Fibroblast of skin of right quadriceps (primary cell): ENCODE measurements at regions not wholly inside any gene's neighbourhood (a gene's known extent, or its start where the extent isn't known, plus 50 kb on each side); places are given as distances from the start of the nearest gene placed in this dataset.
"Not testable (repeated sequence)": the region's sequence is repeated elsewhere in the genome, so short reads cannot be mapped to it uniquely, and the experiment has no call there.

Experiments used
- DNase-seq: peaks from one replicate; pipeline ENCODE4 v3.0.0-alpha.2; 2013

DNA sequence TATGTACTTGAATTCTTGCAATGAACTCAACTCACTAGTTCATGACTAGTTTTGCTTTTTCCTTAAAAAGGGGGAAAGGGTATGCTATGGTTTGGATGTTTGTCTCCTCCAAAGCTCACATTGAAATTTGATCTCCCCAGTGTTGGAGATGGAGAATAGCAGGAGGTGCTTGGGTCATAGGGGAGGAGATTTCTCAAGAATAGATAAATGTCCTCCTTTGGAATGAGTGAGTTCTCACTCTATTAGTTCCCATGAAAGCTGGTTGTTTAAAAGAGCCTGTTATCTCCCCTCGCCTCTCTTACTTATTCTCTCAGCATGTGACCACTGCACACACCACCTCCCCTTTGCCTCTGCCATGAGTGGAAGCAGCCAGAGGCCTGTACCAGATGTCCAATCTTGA lies 109.4 kb upstream of the INTU start:
- no peak for DNase-seq

GRCh38 chr4:127525608-127526007 lies 107.1 kb upstream of the INTU start:
- DNase-seq, result no peak

GRCh38 chr4:127528302-127528701 lies 104.5 kb upstream of the INTU start:
- no peak for DNase-seq

- not testable (repeated sequence) for DNase-seq
Measured at GRCh38 chr4:127529879-127530278, 102.9 kb upstream of the INTU start.

DNA sequence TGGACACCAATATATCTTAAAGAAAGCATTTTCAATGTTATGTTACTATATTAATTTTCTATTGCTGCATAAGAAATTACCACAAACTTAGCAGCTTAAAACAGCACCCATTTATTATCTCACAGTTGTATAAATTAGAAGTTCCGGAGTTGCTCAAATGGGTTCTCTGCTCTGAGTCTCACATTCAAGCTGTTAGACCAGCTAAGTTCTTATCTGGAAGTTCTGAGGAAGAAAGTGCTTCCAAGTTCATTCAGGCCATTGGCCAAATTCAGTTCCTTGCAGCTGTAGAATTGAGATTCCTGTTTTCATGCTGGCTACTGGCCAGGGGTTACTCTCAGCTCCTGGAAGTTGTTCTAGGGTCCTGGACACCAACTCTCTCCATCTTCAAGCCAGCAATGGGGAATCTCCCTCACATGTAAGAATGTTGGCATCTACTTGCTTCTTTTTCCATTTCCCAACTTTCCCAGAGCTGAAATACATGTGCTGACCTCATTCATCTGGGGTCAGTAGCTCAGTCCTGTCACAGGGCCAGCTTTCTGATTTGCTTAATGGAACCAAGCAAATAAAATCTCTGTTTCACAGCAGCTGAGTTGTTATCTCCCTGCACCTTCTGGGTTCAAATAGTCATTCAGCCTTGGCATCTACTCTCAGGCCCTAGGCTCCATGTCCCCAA lies 99.6 kb upstream of the INTU start:
- no peak for DNase-seq

DNA sequence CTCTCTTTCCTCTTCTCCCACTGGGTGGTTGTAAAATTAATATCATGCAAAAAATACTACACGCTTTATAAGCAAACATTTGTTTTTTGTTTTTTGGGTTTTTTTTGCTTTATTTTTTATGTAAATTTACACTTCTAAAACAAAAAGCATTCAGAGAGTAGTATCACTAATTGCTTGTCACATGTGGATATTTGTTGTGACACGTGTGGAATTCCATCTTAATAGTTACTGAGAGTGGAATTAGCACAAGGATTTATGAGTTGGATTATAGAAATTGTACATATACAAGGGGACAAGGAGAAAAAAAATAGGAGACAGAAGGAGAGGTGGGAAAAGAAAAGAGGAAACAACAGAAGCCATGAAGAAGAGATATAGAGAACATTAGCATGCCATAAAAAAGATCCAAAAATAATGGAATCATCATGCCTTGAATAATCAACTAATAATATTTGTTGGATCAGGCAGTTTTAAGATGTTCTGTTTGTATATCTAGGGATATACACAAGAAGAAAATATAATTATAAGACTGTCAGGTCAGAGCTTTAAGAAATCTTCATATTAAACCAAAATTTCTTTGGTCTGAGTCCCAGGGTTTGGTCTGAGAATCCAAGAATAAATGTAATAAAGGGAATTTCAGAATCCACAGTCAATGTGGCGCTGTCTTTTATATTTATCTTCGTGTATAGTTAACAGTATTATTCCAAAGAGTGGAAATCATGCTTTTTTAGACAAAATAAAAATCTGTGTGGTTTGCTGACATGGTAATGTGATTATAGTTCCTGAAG lies 98.5 kb upstream of the INTU start:
- DNase-seq, result no peak

DNA sequence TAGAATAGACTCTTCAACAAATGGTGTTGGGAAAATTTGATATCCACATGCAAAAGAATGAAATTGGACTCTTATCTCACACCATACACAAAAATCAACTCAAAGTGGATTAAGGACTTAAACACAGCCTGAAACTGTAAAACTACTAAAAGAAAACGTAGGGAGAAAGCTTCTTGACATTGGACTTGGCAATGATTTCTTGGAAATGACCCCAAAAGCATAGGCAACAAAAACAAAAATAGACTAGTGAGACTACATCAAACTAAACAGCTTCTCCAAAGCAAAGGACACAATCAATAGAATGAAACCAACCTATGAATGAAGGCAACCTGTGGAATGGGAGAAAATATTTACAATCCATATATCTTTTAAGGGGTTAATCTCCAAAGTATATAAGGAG lies 94.7 kb upstream of the INTU start:
- no peak for DNase-seq

DNA sequence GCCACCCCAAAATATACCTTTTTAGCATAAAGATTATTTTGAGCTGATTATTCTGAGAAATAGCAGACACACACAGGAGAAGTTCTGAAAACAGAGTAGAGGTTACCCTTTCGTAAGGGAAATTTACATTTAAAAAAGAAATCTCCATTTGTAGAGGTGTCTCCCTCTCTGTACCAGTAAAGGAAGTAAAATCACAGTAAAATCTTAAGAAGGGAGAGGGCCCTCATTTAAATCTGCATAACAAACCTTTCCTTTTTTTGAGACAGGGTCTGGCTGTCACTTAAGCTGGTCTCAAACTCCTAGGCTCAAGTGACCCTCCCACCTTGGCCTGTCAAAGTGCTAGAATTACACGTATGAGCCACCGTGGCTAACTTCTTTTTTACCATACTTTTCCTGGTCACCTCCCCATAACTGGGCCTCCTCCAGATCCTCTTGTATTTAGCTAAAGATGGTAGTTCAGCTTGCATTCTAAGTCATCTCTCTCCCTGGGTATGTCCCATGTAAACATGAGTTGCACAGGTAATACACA lies 92.2 kb upstream of the INTU start:
- no peak for DNase-seq

DNA sequence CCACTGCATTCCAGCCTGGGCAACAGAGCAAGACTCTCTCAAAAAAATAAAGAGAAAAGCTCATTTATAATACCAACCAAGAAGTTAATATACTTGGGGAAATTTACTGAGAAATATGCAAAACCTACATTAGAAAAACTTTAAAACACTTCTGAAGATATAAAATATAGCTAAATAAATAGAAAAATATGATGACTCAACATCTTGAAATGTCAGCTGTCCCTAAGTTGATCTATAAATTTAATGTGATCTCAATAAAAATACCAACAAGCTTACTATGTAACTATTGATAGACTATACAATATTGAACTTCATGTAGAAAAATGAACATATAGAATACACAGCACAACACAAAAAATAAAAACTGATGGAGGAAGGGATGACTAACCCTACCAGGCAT lies 87.5 kb upstream of the INTU start:
- DNase-seq, result peak; percentile 3

DNA sequence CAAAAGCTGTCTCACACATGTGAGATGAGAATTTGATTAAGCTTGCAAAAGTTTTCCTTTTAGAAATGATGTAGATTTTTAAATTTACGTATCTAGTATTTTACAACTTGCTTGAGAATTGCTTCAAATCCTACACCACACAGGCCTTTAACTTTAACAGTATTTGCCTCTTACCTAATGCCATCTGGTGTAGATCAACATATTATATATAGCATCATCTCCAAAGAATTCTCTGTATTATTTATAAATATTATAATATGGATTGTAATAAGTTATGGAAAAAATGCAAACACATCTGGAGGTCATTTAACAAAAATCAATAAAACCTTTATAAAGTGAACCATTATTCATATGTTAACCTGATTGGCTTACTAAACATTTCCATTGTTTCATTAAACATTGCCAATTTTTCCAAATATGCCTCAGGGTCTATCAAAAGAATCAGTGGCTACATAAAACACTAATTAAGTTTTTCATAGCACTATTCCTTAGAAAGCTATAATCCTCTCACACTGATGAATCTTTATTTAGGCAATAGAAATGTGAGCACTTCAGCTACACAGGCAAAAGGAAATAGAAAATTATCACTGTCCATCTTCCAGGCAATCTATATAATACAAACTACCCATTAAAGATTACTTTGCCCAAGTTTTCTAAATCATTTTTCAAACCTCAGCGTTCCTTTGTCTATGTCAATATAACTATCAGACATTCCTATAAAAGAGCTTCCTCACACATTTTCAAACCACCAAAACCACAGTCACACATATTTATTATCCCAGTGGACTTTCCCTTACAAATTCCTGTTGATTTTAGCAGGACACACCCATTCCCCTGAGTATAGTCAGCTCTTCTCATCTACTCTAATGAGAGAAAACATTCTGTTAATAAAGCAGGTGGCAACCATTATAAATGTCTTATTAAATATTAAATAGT lies 83.5 kb upstream of the INTU start:
- peak; percentile 56 for DNase-seq

- DNase-seq, result no peak
Measured at GRCh38 chr4:127555106-127555505, 77.7 kb upstream of the INTU start.

GRCh38 chr4:127558088-127558487 lies 74.7 kb upstream of the INTU start:
- DNase-seq, result no peak

GRCh38 chr4:127558489-127559407 lies 74.0 kb upstream of the INTU start:
- DNase-seq, result no peak

DNA sequence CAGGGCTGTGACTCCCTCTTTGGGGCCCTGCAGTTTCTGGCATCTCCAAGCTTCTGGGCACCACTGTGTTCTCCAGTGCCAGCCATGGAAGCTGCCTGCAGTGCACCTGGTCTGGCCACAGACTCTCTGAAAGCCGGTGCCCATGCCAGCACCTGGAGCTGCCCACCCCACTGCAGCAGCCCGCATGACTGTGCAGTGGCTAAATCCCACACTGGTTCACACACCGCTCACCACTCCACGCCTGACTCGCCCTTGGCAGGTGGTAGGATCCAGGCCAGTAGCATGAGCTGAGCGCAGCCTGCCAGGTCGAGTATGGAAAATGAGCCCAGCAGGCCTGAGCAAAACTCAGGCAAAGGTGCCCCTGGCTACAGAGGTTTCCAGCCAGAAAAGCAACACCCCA lies 72.8 kb upstream of the INTU start:
- no peak for DNase-seq

- DNase-seq, result no peak
Measured at GRCh38 chr4:127560755-127561154, 72.0 kb upstream of the INTU start.

GRCh38 chr4:127574643-127575042 lies 58.1 kb upstream of the INTU start:
- no peak for DNase-seq

DNA sequence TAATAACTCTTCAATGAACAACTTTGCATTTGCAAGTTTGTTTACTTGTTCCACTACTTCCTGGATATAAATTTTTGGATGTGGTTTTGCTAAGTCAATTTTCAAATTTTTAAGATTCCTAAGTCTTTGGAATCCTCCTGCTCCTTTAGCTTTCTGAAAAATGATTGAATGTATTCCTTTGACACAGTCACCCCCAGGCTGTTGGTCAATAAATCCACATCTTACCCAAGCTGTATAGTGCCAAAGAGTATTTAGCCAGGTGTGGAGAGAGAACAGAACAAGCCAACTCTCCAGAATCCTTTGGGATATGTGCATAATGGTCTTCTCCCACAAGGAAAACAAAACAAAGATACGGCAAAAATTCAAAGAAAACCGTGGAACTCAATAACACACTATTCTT lies 56.9 kb upstream of the INTU start:
- no peak for DNase-seq

DNA sequence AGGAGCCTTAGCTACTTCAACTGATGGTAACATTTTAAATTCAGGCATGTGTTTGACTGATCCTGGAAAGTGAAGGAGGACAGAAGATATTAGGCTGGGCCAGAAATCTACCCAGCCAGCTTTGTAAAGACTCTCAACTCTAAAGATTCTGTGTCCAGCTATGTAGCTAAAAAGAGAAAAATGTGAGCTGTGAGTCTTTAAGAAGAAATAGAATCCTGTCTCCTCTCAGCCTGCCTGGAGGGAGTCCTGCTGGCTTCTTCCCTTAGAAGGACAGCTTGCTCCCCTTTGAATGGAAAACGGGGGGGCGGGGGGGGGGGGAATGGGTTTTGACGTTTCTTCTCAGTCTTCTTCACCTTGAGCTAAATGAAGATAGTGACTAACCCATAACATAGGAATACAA lies 54.3 kb upstream of the INTU start:
- DNase-seq, result no peak

DNA sequence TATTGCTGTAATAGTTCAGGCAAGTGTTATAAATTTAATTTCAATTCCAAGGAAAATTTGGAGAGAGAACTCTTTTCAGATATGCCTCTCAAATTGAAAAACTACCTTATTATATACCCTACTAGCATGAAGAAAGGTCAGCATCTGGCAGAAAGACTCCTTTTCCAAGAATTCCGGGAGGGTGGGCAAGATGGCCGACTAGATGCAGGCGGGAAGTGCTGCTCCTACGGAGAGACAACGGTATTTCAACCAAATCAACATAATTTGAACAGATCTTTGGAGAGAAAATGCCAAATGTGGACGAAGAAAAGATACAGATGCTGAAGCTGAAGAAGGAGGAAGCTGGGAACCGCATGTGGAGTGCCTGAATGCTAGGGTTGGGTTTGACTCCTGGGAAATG lies 53.8 kb upstream of the INTU start:
- no peak for DNase-seq

- DNase-seq, result no peak
Measured at GRCh38 chr4:127579821-127580220, 52.9 kb upstream of the INTU start.

GRCh38 chr4:127580300-127580699 lies 52.5 kb upstream of the INTU start:
- no peak for DNase-seq

DNA sequence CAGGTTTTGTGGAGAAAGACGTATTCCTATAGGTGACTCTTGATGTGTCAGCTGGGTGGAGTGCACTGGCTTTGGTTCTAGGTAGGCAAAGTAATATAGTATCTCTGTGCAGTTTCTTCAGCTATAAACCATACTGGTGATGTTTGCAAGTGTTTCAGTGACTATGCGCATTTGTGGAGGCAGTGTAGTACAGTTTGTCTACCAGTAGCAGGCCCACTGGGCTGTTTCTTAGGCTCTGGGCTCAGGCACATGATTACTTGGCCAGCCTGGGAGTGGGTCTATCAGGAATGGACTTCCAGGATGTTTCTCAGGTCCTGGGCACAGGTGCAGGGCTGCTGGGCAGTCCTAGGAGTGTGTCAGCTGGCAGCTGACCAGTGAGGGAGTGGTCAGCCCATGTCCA lies 51.9 kb upstream of the INTU start:
- DNase-seq, result no peak
